ENCODE measurements at regions not wholly inside any gene's neighbourhood (a gene's known extent, or its start where the extent isn't known, plus 50 kb on each side); places are given as distances from the start of the nearest gene placed in this dataset.

DNA sequence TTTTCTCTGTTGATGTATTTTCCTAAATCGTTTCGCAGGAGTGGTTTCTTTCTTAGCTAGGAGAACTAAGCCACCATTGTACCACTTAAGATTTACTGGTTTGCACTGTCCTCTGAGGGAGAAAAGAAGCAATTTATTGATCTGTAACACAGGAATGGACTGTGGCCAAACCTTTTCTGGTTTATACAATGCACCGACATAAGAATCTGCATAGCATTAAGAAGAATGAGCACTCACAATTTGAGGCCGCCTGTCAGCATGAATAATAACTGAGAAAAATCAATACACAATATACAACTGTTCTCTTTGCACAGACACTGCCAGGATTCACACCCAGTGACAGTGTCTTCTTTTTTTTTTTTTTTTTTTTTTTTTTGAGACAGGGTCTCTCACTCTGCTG lies 168.6 kb upstream of the DMRT1 start:
- TF ChIP-seq, protein P1, sequence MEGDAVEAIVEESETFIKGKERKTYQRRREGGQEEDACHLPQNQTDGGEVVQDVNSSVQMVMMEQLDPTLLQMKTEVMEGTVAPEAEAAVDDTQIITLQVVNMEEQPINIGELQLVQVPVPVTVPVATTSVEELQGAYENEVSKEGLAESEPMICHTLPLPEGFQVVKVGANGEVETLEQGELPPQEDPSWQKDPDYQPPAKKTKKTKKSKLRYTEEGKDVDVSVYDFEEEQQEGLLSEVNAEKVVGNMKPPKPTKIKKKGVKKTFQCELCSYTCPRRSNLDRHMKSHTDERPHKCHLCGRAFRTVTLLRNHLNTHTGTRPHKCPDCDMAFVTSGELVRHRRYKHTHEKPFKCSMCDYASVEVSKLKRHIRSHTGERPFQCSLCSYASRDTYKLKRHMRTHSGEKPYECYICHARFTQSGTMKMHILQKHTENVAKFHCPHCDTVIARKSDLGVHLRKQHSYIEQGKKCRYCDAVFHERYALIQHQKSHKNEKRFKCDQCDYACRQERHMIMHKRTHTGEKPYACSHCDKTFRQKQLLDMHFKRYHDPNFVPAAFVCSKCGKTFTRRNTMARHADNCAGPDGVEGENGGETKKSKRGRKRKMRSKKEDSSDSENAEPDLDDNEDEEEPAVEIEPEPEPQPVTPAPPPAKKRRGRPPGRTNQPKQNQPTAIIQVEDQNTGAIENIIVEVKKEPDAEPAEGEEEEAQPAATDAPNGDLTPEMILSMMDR (IDR thresholded peaks at IDR 0.05; ENCODE audit: extremely low read depth, low read depth, low read length) = no peak
- Histone ChIP-seq H3K36me3 (ENCODE audit: insufficient read depth, low read length) (no peaks in the 10 kb centered on the region), H3K4me1 (ENCODE audit: insufficient read depth, low read length) (peaks cover 4% of the 10 kb centered on the region), H2AFZ (ENCODE audit: low read length) (no peak overlapping the region), H3K27ac (ENCODE audit: low read depth, low read length) (no peak overlapping the region), H3K27me3 (ENCODE audit: insufficient read depth, low read length) (no peaks in the 10 kb centered on the region), H3K4me3 (ENCODE audit: insufficient read depth, low read length) (no peak overlapping the region), H3K4me2 (ENCODE audit: insufficient read depth, low read length) (no peak overlapping the region), H3K9me3 (ENCODE audit: low read depth, low read length) (no peaks in the 10 kb centered on the region), H4K20me1 (ENCODE audit: insufficient read depth, low read length) (no peaks in the 10 kb centered on the region), H3K79me2 (ENCODE audit: insufficient read depth, low read length) (no peaks in the 10 kb centered on the region)
- DNase-seq (ENCODE audit: insufficient read length, low spot score, missing footprints) = no peak

DNA sequence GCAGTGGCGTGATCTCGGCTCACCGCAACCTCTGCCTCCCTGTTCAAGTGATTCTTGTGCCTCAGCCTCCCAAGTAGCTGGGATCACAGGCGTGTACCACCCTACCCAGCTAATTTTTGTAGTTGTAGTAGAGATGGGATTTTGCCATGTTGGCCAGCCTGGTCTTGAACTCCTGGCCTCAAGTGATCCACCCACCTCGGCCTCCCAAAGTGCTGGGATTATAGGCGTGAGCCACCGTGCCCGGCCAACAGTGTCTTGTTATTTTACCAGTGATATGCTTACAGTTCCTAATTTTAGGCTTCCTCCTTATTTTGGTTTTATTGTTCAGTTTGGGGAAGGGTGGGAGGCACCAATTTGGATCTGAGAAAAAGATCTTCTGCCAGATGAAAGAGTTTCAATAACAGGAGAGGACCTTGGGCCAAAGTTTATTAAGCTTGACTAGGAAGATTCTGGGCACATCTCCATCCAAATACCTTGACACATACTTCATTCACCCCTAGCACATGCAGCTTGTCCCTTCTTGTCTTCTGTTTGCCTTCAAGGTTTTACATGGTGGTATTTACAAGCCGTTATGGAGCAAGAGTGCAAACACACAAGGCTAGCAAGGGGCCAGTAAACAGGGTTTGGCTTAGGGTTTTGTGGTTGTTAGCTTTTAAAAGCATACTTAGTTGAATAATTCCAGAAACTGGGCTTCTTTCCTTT lies 168.1 kb upstream of the DMRT1 start:
- Histone ChIP-seq H4K20me1 (ENCODE audit: insufficient read depth, low read length) (no peaks in the 10 kb centered on the region), H3K9me3 (ENCODE audit: low read depth, low read length) (no peaks in the 10 kb centered on the region), H2AFZ (ENCODE audit: low read length) (peak overlapping the region; percentile 66), H3K4me2 (ENCODE audit: insufficient read depth, low read length) (no peak overlapping the region), H3K36me3 (ENCODE audit: insufficient read depth, low read length) (no peaks in the 10 kb centered on the region), H3K79me2 (ENCODE audit: insufficient read depth, low read length) (no peaks in the 10 kb centered on the region), H3K27me3 (ENCODE audit: insufficient read depth, low read length) (no peaks in the 10 kb centered on the region), H3K27ac (ENCODE audit: low read depth, low read length) (no peak overlapping the region), H3K4me1 (ENCODE audit: insufficient read depth, low read length) (peaks cover 10% of the 10 kb centered on the region), H3K4me3 (ENCODE audit: insufficient read depth, low read length) (no peak overlapping the region)
- no peak for DNase-seq (ENCODE audit: insufficient read length, low spot score, missing footprints)
- TF ChIP-seq, protein P1 (IDR thresholded peaks at IDR 0.05; ENCODE audit: extremely low read depth, low read depth, low read length) = no peak

DNA sequence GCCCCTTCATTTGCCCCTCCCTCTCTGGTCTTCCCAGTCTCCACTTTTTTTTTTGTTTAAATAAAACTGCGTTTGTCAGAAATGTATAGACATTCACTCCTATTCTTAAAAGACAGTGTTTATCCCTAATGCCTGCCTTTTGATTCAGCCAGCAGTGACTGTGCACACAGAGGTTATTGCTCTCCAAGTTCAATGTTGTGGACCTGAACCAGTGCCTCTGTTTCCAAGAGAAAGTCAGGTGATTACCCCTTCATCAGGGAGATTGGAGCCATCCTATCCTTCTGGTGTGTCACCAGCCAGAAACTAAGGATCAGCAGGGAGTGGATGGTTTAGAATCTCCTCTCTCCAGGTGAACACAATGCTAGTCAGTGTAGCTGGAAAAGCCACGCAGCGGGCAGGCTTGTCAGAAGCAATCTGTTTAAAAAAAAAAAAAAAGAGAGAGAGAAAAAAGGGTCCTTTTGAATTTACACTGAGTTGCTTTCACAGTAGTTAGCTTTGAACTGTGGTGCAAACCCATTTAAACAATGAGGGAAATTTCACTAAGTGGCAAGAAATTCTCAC lies 167.5 kb upstream of the DMRT1 start:
- Histone ChIP-seq H3K4me3 (ENCODE audit: insufficient read depth, low read length) (no peak overlapping the region), H3K27ac (ENCODE audit: low read depth, low read length) (no peak overlapping the region), H4K20me1 (ENCODE audit: insufficient read depth, low read length) (no peaks in the 10 kb centered on the region), H3K79me2 (ENCODE audit: insufficient read depth, low read length) (no peaks in the 10 kb centered on the region), H3K4me1 (ENCODE audit: insufficient read depth, low read length) (peaks cover 11% of the 10 kb centered on the region), H2AFZ (ENCODE audit: low read length) (no peak overlapping the region), H3K36me3 (ENCODE audit: insufficient read depth, low read length) (no peaks in the 10 kb centered on the region), H3K4me2 (ENCODE audit: insufficient read depth, low read length) (no peak overlapping the region), H3K9me3 (ENCODE audit: low read depth, low read length) (no peaks in the 10 kb centered on the region), H3K27me3 (ENCODE audit: insufficient read depth, low read length) (no peaks in the 10 kb centered on the region)
- no peak for DNase-seq (ENCODE audit: insufficient read length, low spot score, missing footprints)
- TF ChIP-seq, protein P1 (IDR thresholded peaks at IDR 0.05; ENCODE audit: extremely low read depth, low read depth, low read length) = no peak

DNA sequence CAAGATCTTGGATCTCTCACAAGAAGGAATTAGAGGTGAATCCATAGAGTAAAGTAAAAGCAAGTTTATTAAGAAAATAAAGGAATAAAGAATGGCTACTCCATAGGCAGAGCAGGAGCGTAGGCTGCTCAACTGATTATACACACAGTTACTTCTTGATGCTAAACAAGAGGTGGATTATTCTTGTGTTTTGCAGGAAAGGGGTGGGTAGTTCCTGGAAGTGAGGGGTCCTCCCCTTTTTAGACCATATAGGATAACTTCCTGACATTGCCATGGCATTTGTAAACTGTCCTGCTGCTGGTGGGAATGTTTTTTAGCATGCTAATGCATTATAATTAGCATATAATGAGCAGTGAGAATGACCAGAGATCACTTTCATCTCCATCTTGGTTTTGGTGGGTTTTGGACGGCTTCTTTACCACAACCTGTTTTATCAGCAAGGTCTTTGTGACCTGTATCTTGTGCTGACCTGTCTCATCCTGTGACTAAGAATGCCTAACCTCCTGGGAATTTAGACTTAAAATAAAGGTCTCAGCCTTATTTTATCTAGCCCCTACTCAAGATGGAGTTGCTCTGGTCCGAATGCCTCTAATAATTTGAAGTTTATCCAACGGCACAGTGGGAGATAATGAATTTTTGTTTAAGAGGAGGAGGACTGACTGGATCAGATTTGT lies 165.7 kb upstream of the DMRT1 start:
- H3K4me1 ChIP-seq (ENCODE audit: insufficient read depth, low read length) = peaks cover 15% of the 10 kb centered on the region
- no peak overlapping the region for H3K27ac ChIP-seq (ENCODE audit: low read depth, low read length)
- no peak overlapping the region for H3K4me2 ChIP-seq (ENCODE audit: insufficient read depth, low read length)
- TF ChIP-seq, protein P1 (IDR thresholded peaks at IDR 0.05; ENCODE audit: extremely low read depth, low read depth, low read length) = no peak
- no peaks in the 10 kb centered on the region for H3K79me2 ChIP-seq (ENCODE audit: insufficient read depth, low read length)
- no peaks in the 10 kb centered on the region for H3K9me3 ChIP-seq (ENCODE audit: low read depth, low read length)
- no peak for DNase-seq (ENCODE audit: insufficient read length, low spot score, missing footprints)
- no peak overlapping the region for H2AFZ ChIP-seq (ENCODE audit: low read length)
- H3K4me3 ChIP-seq (ENCODE audit: insufficient read depth, low read length) = no peak overlapping the region
- H4K20me1 ChIP-seq (ENCODE audit: insufficient read depth, low read length) = no peaks in the 10 kb centered on the region
- H3K36me3 ChIP-seq (ENCODE audit: insufficient read depth, low read length) = no peaks in the 10 kb centered on the region
- no peaks in the 10 kb centered on the region for H3K27me3 ChIP-seq (ENCODE audit: insufficient read depth, low read length)
